NCI-H82 treated with DMSO at 0.1 percent for 48 hours (cell line): ENCODE measurements at regions not wholly inside any gene's neighbourhood (a gene's known extent, or its start where the extent isn't known, plus 50 kb on each side); places are given as distances from the start of the nearest gene placed in this dataset.
"Not testable (repeated sequence)": the region's sequence is repeated elsewhere in the genome, so short reads cannot be mapped to it uniquely, and the experiment has no call there.

ENCODE experiments used
- DNase-seq: peaks from one replicate; lab custom pipeline; 2025; ENCODE audit not compliant: unreplicated experiment; lab: John Stamatoyannopoulos, UW

DNA sequence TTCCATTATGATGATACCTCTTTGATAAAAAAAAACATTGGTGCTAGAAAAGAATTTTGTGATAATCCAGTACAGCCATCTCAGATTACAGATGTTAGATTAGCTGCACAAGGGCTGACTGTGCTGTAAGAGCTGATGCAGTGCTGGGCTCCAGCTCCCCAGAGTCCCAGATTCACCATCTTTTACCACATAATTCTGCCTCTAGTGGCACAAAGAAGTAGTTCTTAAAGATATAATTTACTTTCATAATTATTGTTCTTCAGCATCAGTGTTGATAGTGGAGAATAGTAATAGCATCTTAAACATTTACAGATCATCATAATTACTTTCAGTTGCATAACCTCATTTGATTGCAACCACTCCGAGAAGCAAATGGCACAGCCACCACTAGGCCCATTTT is 262.1 kb downstream of the BRINP2 start:
- no peak for DNase-seq

DNA sequence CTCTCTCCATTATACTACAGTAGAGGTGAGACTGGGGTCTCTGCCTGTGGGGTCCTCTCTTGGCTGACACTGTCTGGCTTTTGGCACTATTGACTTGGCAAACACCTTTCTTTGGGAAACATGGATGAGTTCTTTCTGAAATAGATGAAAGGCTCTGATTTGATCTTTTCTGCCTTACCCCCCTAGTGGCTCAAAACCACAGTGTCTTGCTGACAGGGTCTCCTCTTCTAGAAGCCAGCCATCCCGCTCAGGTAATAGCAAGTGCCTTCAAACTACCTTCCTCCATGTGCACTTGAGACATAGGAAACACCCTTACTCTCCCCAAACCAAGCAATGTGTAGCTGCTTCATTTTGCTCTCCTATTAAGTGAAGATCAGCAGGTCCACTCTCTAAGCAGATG is 260.4 kb downstream of the BRINP2 start:
- no peak for DNase-seq

GRCh38 chr1:177429234-177429633 is 258.5 kb downstream of the BRINP2 start:
- DNase-seq, result no peak

- no peak for DNase-seq
Observed at GRCh38 chr1:177427811-177428210, 257.1 kb downstream of the BRINP2 start.

DNA sequence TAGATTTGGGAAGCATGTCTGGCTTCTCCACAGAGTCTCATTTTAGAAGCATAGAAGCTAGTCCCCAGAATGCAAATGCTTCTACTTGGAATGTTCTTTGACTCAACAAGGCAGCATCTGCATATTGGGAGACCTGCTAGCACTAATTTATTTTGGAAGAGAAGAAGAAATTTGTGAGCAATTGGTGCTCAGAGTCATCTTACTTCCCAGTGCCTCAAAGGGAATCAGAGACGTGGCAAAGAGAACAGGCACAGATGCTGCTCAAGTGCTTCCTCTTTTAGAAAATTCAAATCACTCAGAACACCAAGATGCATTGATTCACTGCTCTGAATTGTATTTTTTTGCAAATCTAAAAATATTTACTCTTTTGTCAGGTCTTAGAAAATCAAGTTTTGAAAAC is 255.7 kb downstream of the BRINP2 start:
- DNase-seq, result no peak

- DNase-seq, result no peak
Observed at GRCh38 chr1:177425199-177425598, 254.4 kb downstream of the BRINP2 start.

- DNase-seq, result peak; percentile 84
Observed at GRCh38 chr1:177424744-177425143, 254.0 kb downstream of the BRINP2 start.

DNA sequence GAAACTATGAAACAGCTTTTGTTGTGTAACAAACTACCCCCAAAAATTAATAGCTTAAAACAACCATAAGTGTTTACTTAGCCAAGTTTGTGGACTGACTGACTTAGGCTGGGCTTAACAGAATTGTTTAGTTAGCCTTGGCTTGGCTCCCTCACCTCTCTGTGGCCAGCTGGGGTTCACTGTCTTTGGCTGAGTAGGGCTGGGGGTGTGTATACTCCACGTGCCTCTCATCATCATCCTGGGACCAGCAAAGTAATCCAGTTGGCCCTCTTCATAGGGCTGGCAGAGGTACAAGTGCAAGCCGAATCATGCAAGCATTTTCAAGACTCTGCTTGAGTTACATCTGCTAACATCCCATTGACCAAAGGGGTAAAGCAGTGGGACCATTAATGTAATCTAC is 252.3 kb downstream of the BRINP2 start:
- DNase-seq, result no peak

- no peak for DNase-seq
Observed at GRCh38 chr1:177413982-177414596, 243.3 kb downstream of the BRINP2 start.

- DNase-seq, result peak; percentile 98
Observed at GRCh38 chr1:177411381-177411780, 240.6 kb downstream of the BRINP2 start.

GRCh38 chr1:177410179-177410766 is 239.5 kb downstream of the BRINP2 start:
- no peak for DNase-seq

- DNase-seq, result not testable (repeated sequence)
Observed at GRCh38 chr1:177406323-177406722, 235.6 kb downstream of the BRINP2 start.

DNA sequence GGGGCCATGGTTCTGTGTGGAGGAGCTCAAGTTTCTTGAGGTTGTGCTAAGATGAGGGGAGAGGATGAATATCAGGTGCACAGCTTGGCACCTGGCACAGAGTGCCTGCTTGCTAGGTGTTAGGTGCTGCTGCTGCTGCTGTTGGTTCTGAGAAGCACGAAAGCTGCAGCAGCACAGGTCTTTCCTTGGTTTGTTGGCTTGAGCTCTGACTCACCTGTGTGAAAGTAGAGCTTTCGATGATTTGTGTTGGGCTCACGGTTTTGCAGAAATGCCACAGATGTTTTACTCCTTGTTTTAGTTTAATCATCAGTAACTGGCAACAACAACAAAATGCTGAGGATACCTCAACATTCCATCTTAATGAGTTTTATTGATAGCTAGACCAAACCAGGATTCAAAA is 221.6 kb downstream of the BRINP2 start:
- no peak for DNase-seq

DNA sequence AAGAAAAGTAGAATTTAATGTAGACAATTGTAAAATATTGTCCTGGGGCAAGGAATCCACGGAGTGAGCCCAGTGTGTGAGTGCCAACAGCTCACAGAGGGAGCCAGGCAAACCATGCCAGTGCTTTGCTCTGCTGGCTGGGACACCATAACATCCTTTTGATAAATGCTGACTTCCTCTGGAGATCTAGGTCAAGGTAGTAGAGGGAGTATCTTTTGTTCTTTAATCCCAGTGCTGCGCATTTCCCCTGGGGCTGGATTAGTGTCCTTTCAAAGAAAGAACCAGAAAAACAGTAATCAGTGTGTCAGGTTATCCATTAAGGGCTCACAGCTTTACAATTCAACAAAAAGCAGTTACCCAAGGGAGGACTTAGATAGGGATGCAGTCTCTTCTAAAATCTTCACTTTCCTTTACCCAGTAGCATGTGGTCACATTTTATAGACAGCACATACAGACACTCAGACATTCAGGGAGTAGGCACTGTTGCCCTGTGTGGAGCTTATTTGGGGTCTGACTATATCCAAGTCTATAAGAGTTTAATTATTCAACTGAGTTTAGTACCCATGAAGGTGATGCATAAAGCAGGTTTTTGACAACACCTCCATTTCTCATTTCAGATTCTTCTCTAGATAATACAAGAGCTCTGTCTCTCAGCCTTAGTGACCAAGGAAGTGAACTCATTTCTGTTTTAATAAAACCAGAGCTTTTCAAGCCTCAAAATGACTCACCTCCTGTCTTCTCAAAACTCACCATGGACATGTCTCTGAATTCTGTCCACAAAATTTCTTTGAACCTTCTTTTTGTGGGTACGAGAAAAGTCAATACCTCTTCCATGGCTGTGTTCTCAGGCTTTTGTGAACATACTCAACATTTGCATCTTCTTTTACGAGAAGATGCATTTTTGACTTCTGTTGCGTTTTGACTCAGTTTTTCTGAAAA is 215.3 kb downstream of the BRINP2 start:
- DNase-seq, result peak; percentile 32

DNA sequence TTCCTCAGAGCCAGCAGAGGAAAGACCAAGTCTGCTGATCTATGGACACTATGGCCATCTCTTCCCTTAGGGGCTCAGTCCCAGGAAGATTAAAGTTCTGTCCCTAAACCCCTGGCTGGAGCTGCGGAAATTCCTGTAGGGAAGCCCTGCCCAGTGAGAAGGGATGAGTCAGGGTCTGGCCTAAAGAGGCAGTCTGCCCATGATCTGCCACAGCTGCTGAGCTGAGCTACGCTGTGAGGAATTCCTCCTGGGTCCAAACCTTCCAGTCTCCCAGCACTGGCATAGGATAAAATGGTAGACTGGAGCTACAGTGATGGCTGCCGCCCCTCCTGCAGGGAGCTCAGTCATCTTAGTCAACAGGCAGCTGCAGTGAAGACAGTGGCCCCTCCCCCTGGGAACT is 213.7 kb downstream of the BRINP2 start:
- DNase-seq, result no peak

- DNase-seq, result no peak
Observed at GRCh38 chr1:177383715-177384114, 213.0 kb downstream of the BRINP2 start.

DNA sequence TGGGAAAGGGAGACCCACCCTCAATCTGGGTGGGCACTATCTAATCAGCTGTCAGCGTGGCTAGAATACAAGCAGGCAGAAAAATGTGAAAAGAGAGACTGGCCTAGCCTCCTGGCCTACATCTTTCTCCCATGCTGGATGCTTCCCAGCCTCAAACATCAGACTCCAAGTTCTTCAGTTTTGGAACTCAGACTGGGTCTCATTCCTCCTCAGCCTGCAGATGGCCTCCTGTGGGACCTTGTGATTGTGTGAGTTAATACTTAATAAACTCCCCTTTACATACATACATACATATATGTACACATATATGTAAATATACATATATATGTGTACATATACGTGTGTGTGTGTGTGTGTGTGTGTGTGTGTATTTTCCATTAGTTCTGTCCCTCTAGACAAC is 207.1 kb downstream of the BRINP2 start:
- DNase-seq, result no peak

GRCh38 chr1:177368255-177368654 is 197.5 kb downstream of the BRINP2 start:
- DNase-seq, result no peak

DNA sequence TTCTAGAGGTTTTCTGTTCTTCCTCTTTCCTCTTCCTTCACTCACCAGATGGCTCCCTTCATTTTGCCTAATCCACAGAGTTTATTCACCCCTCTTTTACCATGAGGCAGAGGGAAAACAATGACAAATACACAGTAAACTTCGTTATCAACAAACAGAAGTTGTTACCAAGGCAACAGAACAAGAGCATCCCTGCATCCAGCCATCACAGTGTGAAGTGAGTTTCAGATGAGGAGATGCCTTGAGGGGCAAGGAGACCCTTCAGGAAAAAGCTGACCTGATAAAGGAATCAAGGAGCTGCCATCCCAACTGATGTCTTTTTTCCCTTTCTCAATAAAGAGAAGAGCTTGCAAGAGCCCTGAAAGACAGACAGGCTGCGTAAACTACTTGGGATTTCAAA is 195.3 kb downstream of the BRINP2 start:
- DNase-seq, result no peak

GRCh38 chr1:177360791-177361190 is 190.0 kb downstream of the BRINP2 start:
- no peak for DNase-seq

GRCh38 chr1:177356674-177357435 is 186.1 kb downstream of the BRINP2 start:
- DNase-seq, result no peak
